Vagina (tissue), 2 donors: ENCODE measurements at regions not wholly inside any gene's neighbourhood (a gene's known extent, or its start where the extent isn't known, plus 50 kb on each side); places are given as distances from the start of the nearest gene placed in this dataset.

ENCODE experiments used
- POLR2A ChIP-seq, 2 donors: fragments of 450-650 bp; IDR thresholded peaks; one replicate each; pipeline ENCODE4 v1.6.1; 2017; ENCODE audit warnings: antibody characterized with exemption in 2 of 2, mild to moderate bottlenecking in 2 of 2, moderate library complexity in 2 of 2
- POLR2AphosphoS5 ChIP-seq, 2 donors: sonication (generic); formaldehyde crosslinking; IDR thresholded peaks; one replicate each; pipeline ENCODE4 v1.9.0; 2017; ENCODE audit warnings: antibody characterized with exemption in 2 of 2, mild to moderate bottlenecking in 2 of 2, low read depth in 1 of 2; ENCODE audit not compliant: insufficient read depth in 1 of 2
- TF ChIP-seq, protein P1 (sequence below), 3 experiments: fragments of 450-650 bp in 2 of 3; fragments of 200-600 bp in 1 of 3; sonication (generic) in 1 of 3; IDR thresholded peaks; one replicate each; pipeline ENCODE4 v1.5.1; 2017 to 2019; ENCODE audit warnings: antibody characterized with exemption in 3 of 3, mild to moderate bottlenecking in 2 of 3, moderate library complexity in 2 of 3

GRCh38 chr2:216257089-216257488 is 115.2 kb downstream of the MARCHF4 start:
- TF ChIP-seq, protein P1, sequence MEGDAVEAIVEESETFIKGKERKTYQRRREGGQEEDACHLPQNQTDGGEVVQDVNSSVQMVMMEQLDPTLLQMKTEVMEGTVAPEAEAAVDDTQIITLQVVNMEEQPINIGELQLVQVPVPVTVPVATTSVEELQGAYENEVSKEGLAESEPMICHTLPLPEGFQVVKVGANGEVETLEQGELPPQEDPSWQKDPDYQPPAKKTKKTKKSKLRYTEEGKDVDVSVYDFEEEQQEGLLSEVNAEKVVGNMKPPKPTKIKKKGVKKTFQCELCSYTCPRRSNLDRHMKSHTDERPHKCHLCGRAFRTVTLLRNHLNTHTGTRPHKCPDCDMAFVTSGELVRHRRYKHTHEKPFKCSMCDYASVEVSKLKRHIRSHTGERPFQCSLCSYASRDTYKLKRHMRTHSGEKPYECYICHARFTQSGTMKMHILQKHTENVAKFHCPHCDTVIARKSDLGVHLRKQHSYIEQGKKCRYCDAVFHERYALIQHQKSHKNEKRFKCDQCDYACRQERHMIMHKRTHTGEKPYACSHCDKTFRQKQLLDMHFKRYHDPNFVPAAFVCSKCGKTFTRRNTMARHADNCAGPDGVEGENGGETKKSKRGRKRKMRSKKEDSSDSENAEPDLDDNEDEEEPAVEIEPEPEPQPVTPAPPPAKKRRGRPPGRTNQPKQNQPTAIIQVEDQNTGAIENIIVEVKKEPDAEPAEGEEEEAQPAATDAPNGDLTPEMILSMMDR (IDR thresholded peaks at IDR 0.05), result no peak
- TF ChIP-seq POLR2A (IDR thresholded peaks at IDR 0.05) (no peak), POLR2AphosphoS5 (IDR thresholded peaks at IDR 0.05; ENCODE audit: insufficient read depth in 1 of 2, low read depth in 1 of 2) (no peak)
